HepG2 (cell line): ENCODE measurements at regions not wholly inside any gene's neighbourhood (a gene's known extent, or its start where the extent isn't known, plus 50 kb on each side); places are given as distances from the start of the nearest gene placed in this dataset.

ENCODE experiments used
- AFF4 ChIP-seq: sonication (generic); formaldehyde crosslinking; IDR thresholded peaks from 2 replicates; pipeline ENCODE4 v1.4.0; 2020; ENCODE audit warnings: missing genetic modification reagents
- MAF1 ChIP-seq: sonication (generic); formaldehyde crosslinking; IDR thresholded peaks from 2 replicates; pipeline ENCODE4 v1.5.0; 2020; ENCODE audit warnings: missing genetic modification reagents, borderline replicate concordance
- PRMT3 ChIP-seq: sonication (generic); formaldehyde crosslinking; IDR thresholded peaks from 2 replicates; pipeline ENCODE4 v1.8.1; 2022; ENCODE audit warnings: low read depth, mild to moderate bottlenecking, moderate library complexity, missing genetic modification reagents, borderline replicate concordance
- ZNF318 ChIP-seq: sonication (generic); formaldehyde crosslinking; IDR thresholded peaks from 2 replicates; pipeline ENCODE4 v1.4.0; 2020; ENCODE audit warnings: mild to moderate bottlenecking, missing genetic modification reagents

GRCh38 chr3:76065964-76066363, 280.6 kb upstream of the ZNF717 start (continued):
- TF ChIP-seq ZNF318 (no peak), MAF1 (no peak), AFF4 (CRISPR knock-in tag) (no peak), PRMT3 (no peak)
